Cardiac muscle cell (in vitro differentiated cells and primary cell): ENCODE measurements at regions not wholly inside any gene's neighbourhood (a gene's known extent, or its start where the extent isn't known, plus 50 kb on each side); places are given as distances from the start of the nearest gene placed in this dataset.
"Not testable (repeated sequence)": the region's sequence is repeated elsewhere in the genome, so short reads cannot be mapped to it uniquely, and the experiment has no call there.

Experiments
- DNase-seq, 2 donors: peaks; one replicate each; pipeline versions ENCODE4 v3.0.0 to v3.0.0-alpha.2; 2010 to 2017; ENCODE audit warnings: low read depth in 1 of 2, low spot score in 1 of 2
- H3K27ac ChIP-seq: fragments of 200-600 bp; sonication (generic); 2 replicates; pipeline ENCODE4 v1.5.1; 2016
- H3K27me3 ChIP-seq: fragments of 200-600 bp; sonication (generic); 2 replicates; pipeline ENCODE4 v1.6.0; 2016; ENCODE audit warnings: control low read depth
- H3K36me3 ChIP-seq: fragments of 200-600 bp; sonication (generic); 2 replicates; pipeline ENCODE4 v1.5.1; 2016; ENCODE audit warnings: control low read depth
- H3K4me1 ChIP-seq: fragments of 200-600 bp; sonication (generic); 2 replicates; pipeline ENCODE4 v1.8.1; 2017; ENCODE audit warnings: low read depth, mild to moderate bottlenecking, mixed run types
- H3K4me3 ChIP-seq: fragments of 200-600 bp; sonication (generic); 2 replicates; pipeline ENCODE4 v1.5.1; 2016; ENCODE audit warnings: mild to moderate bottlenecking
- H3K9me3 ChIP-seq: fragments of 200-600 bp; sonication (generic); 2 replicates; pipeline ENCODE4 v1.5.1; 2017; ENCODE audit warnings: low read depth, mild to moderate bottlenecking, control low read depth

GRCh38 chr22:15904326-15904725 lies 214.5 kb downstream of the POTEH start:
- not testable (repeated sequence) for H3K27me3 ChIP-seq, DNase-seq, H3K36me3 ChIP-seq, H3K4me1 ChIP-seq, H3K27ac ChIP-seq, H3K9me3 ChIP-seq, H3K4me3 ChIP-seq

- H3K36me3 ChIP-seq, H3K4me3 ChIP-seq, H3K27me3 ChIP-seq, H3K27ac ChIP-seq, DNase-seq, H3K4me1 ChIP-seq, H3K9me3 ChIP-seq: not testable (repeated sequence)
These were observed 221.9 kb downstream of the POTEH start for GRCh38 chr22:15911704-15912103.

DNA sequence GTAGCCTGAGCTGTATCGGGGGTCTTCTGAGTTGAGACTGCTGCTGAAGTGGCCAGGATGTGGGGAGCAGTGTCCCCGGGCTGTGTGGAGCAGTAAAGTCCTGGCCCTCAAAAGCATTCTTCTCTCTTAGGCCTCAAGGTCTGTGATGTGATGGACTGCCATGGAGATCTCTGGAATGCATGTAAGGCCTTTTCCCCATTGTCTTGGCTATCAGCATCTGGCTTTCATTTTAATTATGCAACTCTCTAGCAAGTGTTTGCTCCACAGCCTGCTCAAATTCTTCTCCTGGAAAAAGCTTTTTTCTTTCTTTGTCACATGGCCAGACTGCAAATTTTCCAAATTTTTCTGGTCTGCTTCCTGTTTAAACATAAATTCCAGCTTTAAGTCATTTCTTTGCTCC lies 229.3 kb downstream of the POTEH start:
- not testable (repeated sequence) for H3K4me3 ChIP-seq, H3K27me3 ChIP-seq, H3K27ac ChIP-seq, H3K36me3 ChIP-seq, H3K9me3 ChIP-seq, DNase-seq, H3K4me1 ChIP-seq

DNA sequence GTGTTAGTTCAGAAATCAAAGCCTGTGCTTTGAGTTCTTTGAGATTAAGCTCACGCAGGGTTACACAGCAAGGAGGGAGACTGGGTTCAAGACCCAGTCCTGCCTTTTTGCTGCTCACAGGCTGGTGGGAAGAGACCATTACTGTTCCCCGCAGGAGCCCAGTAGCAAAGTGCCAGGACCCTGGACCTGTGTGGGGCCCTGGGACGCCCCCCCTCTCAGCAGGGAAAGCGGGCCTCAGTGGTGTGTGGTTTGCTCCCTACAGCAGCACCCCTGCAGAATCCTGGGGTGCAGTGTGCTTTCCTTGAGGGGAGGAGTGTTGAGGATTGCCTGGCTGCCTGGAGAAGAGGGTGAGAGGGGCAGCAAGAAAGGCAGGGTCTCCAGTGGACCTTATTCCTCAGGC lies 231.1 kb downstream of the POTEH start:
- H3K9me3 ChIP-seq, H3K27me3 ChIP-seq, H3K4me1 ChIP-seq, H3K4me3 ChIP-seq, H3K36me3 ChIP-seq, H3K27ac ChIP-seq, DNase-seq: not testable (repeated sequence)

GRCh38 chr22:15922132-15922531 lies 232.3 kb downstream of the POTEH start:
- H3K4me1 ChIP-seq, DNase-seq, H3K9me3 ChIP-seq, H3K36me3 ChIP-seq, H3K27ac ChIP-seq, H3K4me3 ChIP-seq, H3K27me3 ChIP-seq: not testable (repeated sequence)

- not testable (repeated sequence) for H3K4me1 ChIP-seq, H3K27me3 ChIP-seq, H3K27ac ChIP-seq, H3K4me3 ChIP-seq, H3K36me3 ChIP-seq, H3K9me3 ChIP-seq, DNase-seq
These were observed 232.8 kb downstream of the POTEH start for GRCh38 chr22:15922666-15923065.

DNA sequence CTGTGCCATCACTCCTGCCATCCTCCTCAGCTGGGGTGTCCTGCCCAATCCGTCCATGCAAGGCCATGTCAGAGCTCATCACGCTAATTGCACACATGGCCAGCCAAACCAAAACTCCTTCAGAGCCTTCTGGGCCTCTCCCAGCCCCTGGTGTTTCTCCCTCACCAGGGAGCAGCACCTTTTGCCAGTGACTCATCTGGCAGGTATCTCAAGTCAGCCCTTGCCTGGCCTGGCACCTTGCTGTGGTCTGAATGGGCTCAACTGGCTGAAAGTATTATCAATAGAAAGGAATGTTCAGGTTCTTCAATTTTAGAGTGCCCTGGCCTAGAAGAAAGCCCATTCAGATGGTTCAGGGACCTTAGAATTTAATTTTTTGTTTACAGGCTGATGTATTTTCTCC lies 235.0 kb downstream of the POTEH start:
- not testable (repeated sequence) for H3K27me3 ChIP-seq, DNase-seq, H3K27ac ChIP-seq, H3K9me3 ChIP-seq, H3K36me3 ChIP-seq, H3K4me1 ChIP-seq, H3K4me3 ChIP-seq

GRCh38 chr22:15927172-15927571 lies 237.3 kb downstream of the POTEH start:
- H3K27ac ChIP-seq, H3K4me1 ChIP-seq, H3K36me3 ChIP-seq, H3K9me3 ChIP-seq, H3K27me3 ChIP-seq, H3K4me3 ChIP-seq, DNase-seq: not testable (repeated sequence)
